Liver (tissue), 2 donors: ENCODE measurements at regions not wholly inside any gene's neighbourhood (a gene's known extent, or its start where the extent isn't known, plus 50 kb on each side); places are given as distances from the start of the nearest gene placed in this dataset.

Experiments
- RAD21 ChIP-seq, 2 donors: IDR thresholded peaks; 2 replicates each; pipeline ENCODE4 v1.6.1; 2016; ENCODE audit warnings: antibody characterized with exemption in 2 of 2, mild to moderate bottlenecking in 2 of 2
- TAF1 ChIP-seq: conservative IDR thresholded peaks from 2 replicates; pipeline ENCODE4 v1.6.1; 2016; ENCODE audit warnings: antibody characterized with exemption, mild to moderate bottlenecking
- donor health status: healthy.

DNA sequence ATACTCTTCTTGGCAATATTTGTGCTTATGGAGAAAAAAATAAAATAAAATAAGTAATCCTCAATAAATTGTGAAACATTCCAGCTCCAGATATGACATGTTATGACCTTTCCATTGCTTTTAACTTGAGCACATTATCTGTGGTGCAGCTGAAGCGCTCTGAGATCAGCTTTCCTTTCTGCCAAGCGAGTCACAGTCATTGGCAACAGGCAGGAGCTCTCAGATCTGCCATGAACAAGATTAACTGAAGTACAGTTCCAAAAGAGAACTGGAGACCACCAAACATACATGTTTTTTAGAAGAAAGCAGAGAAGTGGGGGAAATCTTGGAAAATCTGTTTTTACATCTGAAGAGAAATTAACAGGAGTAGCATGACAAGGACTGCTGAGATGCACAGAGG is 89.2 kb upstream of the DSCAM start:
- no peak for TF ChIP-seq RAD21 (IDR thresholded peaks at IDR 0.05)
- TF ChIP-seq TAF1: no peak
